GM18858 (cell line): ENCODE measurements at regions not wholly inside any gene's neighbourhood (a gene's known extent, or its start where the extent isn't known, plus 50 kb on each side); places are given as distances from the start of the nearest gene placed in this dataset.
"Not testable (repeated sequence)": the region's sequence is repeated elsewhere in the genome, so short reads cannot be mapped to it uniquely, and the experiment has no call there.

Experiments
- ATAC-seq: cut with Tn5 transposase; IDR thresholded peaks from one replicate; pipeline ENCODE4 v1.9.1; 2021; ENCODE audit not compliant: unreplicated experiment

- no peak for ATAC-seq
Measured at GRCh38 chr6:112920994-112921393, 573.9 kb downstream of the RFPL4B start.

- ATAC-seq, result no peak
Measured at GRCh38 chr6:112923940-112924587, 576.9 kb downstream of the RFPL4B start.

DNA sequence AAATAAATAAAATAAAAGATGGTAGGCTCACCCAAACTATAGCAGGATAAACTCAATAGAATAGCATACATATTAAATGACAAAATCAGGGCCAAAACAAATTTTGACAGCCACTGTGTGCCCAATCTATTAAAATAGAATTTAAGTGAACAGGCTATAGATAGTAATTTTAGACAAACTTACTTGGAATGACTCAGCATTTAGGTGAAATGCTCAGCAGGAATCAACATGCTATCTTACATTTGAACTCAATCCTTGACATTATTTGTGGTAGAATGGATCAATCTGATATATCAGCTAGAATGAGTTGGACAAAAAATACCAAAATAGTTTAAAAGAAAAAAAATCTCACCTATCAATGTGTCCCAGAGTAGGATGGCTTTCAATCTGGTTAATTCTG lies 578.6 kb downstream of the RFPL4B start:
- ATAC-seq, result no peak

GRCh38 chr6:112927641-112928320 lies 580.7 kb downstream of the RFPL4B start:
- ATAC-seq, result no peak

DNA sequence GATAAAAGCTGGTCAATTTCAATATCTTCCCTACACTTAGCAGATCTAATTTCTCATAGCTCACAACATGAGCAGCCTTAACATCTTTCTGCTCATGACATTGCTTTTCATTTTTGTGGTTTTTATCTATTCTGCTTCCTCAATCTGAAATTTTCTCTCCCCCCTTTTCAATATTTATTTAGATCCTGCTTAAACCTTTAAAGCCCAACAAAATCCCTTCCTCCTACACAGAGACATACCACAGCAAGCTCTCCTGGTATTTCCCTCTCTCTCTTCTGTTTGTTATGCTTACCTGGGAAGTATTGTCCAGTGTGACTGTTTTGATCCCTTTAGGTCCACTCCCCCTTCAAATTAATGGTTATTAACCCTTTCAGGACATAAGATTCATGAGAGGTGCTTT lies 582.5 kb downstream of the RFPL4B start:
- ATAC-seq, result no peak

DNA sequence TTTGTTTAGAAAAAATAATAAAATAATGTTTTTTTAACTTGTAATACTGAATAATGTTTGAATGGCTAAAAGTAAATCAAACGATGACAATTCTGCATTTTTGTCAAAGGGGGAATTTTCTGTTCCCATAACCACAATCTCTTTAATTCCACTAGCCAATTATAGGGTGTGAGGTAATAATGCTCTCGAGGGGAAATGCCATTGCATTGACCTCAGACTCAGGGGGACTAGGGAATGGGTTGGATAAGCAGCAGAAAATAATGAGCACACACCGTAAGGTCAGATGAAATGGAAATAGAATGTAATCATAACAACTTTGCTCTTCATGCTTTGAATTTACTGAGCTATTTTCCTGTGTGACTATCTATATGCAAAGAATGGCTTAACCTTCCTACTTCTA lies 584.7 kb downstream of the RFPL4B start:
- ATAC-seq, result no peak

DNA sequence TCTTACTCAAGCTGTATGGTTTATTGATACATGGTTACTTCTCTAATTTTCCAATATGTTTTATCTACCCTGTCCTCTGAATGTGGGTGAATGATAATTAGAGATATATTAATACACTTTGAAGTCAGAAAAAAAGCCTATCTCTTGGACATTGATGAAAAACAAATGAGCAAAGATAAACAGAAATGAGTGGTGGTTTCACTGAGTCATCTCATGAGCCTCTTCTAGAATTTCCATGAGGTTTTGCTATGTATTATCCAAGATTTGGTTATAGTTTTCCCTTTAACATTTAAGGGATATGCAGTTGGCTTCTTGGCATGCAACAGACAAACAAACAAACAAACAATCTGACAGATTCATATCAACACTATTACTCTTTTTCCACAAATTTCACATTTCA lies 586.8 kb downstream of the RFPL4B start:
- ATAC-seq, result no peak

DNA sequence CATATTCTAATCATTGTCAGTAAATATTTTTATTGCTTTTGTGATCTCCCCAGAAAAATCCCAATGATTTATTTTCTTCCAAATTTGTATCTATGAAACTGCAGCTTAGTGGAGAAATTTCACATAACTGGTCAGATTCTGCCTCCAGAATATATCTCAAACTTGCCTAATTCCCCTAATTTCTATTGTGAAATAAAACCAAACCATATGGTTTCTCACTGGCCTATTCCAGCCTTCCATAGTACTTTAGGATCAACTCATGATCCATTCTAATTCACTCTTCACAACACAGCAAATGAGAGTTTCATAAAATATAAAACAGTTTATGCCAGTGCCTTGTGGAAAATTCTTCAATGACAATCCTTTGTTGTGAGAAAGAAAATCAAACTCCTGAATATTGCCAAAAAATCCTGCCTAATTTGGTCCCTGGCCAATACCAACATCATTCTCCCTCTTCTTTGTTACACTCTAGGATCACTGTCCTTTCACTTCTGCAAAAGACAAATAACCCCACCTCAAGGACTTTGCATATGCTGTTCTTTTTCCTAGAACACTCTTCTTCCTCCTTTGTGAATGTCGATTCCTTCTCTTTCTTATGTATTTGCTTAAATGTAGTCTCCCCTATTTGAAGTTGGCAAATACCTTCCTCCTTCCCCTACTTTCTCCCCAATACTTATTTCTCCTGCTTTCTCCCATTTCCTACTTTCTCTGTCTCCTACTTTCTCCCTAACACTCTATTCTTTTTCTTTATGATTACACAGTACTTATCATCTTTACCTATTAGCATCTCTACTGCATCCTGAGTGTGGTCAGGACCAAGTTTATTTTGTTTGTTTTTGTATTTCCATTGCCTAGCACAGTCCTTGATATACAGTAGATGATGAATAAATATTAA lies 587.5 kb downstream of the RFPL4B start:
- no peak for ATAC-seq

GRCh38 chr6:112935402-112936078 lies 588.4 kb downstream of the RFPL4B start:
- ATAC-seq, result no peak

DNA sequence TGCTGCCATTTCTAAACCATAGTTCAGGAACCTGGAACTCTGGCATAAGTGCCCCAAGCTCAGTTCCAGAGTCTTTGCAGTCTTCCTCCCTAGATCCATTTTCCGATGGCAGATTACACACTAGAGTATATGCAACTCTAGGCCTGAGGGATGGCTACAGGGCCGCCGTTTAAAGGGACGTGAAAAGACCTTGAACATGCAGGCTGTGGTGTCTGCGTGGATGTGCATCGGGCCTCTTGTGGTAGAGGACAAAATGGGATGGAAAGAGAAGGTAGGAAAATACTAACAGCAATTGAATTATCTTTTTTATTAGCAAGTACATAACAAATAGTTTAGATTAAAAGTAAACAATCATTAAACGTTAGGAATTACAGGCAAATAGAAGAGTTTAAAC lies 588.9 kb downstream of the RFPL4B start:
- no peak for ATAC-seq

DNA sequence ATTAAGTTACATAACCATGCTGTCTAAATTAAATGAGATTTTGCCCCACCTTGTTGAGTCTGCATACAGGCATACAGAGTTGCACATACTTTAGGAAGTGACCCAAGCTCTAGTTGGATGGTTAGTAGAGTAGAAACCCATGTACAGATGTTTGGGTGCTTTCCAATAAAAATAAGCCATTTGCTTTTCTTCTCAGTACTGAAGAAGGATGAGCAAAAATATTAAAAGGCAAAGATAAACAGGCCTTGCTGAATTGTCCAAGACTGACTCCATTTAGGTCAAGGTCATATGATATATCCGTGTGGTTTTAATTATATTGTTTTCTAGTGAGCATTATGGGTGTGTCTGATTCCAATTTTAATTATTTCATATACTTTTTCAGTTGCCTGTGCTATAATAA lies 589.4 kb downstream of the RFPL4B start:
- ATAC-seq, result no peak

DNA sequence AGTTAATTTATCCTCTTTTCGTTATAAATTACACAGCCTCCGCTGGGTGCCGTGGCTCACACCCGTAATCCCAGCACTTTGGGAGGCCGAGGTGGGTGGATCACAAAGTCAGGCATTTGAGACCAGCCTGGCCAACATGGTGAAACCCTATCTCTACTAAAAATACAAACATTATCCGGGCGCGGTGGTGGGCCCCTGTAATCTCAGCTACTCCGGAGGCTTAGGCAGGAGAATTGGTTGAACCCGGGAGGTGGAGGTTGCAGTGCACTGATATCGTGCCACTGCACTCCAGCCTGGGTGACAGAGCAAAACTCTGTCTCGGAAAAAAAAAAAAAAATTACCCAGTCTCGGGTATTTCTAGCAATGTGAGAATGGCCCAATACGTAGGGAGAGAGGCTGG lies 590.6 kb downstream of the RFPL4B start:
- ATAC-seq, result not testable (repeated sequence)

GRCh38 chr6:112938650-112939049 lies 591.5 kb downstream of the RFPL4B start:
- ATAC-seq, result no peak

DNA sequence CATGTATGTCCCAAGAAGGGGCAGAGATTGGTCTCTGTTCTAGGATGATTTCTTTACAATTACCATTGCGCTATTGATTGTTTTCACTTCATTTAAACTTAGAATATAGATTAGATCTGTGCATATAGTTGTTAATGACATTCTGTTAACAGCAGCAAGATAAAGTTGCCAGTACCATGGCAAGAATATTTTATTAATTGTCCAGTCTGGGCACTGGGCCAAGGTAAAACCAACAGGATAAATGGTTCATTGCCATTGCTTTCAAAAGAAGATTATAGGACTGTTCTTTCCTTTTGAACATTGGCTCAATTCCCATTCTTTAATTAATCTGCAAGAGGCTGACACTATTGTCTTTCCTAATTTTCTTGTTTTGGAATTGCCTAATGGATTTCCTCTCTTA lies 592.4 kb downstream of the RFPL4B start:
- no peak for ATAC-seq

DNA sequence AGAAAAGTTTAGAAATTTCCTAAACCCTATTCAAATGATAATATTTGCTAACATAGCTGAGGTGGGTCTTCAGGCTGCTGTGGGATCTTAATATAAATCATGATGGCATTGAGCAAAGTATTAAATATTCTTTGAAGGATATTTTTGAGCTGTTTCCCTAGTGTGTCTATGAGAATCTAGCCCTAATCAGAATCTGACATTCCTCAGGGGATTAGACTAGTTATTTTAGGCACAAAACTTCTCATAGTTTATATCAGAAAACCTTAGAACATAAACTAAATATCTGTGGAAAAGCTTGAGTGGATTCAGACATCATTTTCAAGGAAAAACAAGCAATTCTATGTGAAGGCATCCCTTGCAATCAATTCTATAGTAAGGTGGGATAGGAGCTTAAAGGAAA lies 594.5 kb downstream of the RFPL4B start:
- ATAC-seq, result no peak

DNA sequence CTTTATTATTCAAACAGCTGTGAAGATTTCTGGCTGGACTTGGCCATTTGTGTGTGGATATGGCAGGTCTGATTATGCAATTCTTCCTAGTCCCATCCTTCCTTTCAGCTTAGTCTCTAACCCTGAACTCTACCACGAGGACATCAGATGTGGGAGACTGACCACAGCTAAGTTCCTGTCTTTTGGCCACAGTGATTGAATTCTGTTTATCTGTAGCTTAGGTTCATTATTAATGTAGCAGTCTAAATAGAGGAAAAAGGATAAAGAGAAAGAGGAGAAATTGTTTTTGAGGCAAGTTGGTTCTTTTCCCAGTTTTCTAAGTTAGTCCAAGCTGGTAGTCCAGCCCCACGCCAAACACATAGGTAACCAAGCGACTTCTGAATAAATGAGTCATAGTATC lies 598.9 kb downstream of the RFPL4B start:
- ATAC-seq, result no peak

- ATAC-seq, result no peak
Measured at GRCh38 chr6:112947507-112947906, 600.4 kb downstream of the RFPL4B start.

- no peak for ATAC-seq
Measured at GRCh38 chr6:112951829-112952228, 604.7 kb downstream of the RFPL4B start.

DNA sequence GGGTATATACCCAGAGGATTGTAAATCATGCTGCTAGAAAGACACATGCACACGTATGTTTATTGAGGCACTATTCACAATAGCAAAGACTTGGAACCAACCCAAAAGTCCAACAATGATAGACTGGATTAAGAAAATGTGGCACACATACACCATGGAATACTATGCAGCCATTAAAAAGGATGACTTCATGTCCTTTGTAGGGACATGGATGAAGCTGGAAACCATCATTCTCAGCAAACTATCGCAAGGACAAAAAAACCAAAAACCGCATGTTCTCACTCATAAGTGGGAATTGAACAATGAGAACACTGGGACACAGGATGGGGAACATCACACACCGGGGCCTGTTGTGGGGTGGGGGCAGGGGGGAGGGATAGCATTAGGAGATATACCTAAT lies 608.6 kb downstream of the RFPL4B start:
- not testable (repeated sequence) for ATAC-seq

GRCh38 chr6:112956696-112957535 lies 609.8 kb downstream of the RFPL4B start:
- no peak for ATAC-seq

DNA sequence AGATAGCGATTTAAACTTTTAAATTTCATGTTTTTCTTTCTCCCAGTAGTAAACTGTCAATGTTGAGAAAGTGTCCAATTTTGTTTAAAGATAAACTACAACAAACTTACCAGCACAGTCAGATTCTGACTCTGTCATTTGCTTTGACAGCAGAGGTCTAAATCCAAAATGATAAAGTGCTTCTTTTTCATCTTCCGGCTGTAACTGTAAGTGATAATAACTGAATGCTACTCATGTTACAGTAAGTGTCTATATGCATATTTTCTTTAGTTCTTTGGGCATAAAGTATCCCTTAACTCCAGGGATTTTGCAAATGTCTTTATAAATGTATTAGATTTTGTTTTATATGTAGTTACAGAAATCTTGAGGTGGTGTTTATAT lies 610.4 kb downstream of the RFPL4B start:
- ATAC-seq, result no peak
